GM12878 (cell line): ENCODE measurements at regions not wholly inside any gene's neighbourhood (a gene's known extent, or its start where the extent isn't known, plus 50 kb on each side); places are given as distances from the start of the nearest gene placed in this dataset.

Source experiments
- ATAC-seq: fragments of 200-7000 bp; cut with Tn5 transposase; 3 replicates; pipeline ENCODE4 v1.9.1; 2020; ENCODE audit warnings: mild to moderate bottlenecking, moderate library complexity
- BruUV-seq: library from RNA; stranded (reverse); fragments of 400-500 nt; replicated peaks from 2 replicates; lab custom pipeline; 2021; lab: Mats Ljungman, UMichigan
- CTCF ChIA-PET: fragments of 300-600 bp; sonication (Branson Sonifier 250); formaldehyde crosslinking; extraction: SDS; loops from one replicate; lab custom pipeline; 2021; ENCODE audit warnings: inconsistent platforms; lab: Yijun Ruan, JAX
- POLR2A ChIA-PET: fragments of 350-600 bp; formaldehyde crosslinking; extraction: SDS; loops from one replicate; lab custom pipeline; 2021; ENCODE audit warnings: inconsistent platforms; lab: Charles Lee
- RAD21 ChIA-PET: fragments of 300-600 bp; sonication (Branson Sonifier 250); formaldehyde crosslinking; loops from one replicate; lab custom pipeline; 2023; ENCODE audit warnings: antibody characterized with exemption; ENCODE audit not compliant: unreplicated experiment; lab: Charles Lee
- SMC1A ChIA-PET: fragments of 300-600 bp; sonication (Branson Sonifier 250); formaldehyde crosslinking; loops from one replicate; lab custom pipeline; 2023; ENCODE audit not compliant: unreplicated experiment, uncharacterized antibody; lab: Charles Lee
- DNase-seq: peaks from one replicate; pipeline ENCODE4 v3.0.0-alpha.2; 2011; ENCODE audit warnings: low read depth, low spot score
- FAIRE-seq: peaks from 3 replicates; lab custom pipeline; 2011; peaks lifted over from hg19 to GRCh38; lab: Jason Lieb, UNC
- H2AFZ ChIP-seq: 2 replicates; pipeline ENCODE4 v1.6.0; 2011; ENCODE audit warnings: low read depth, low read length, control low read depth; ENCODE audit not compliant: control insufficient read depth
- H3K27ac ChIP-seq: 2 replicates; pipeline ENCODE4 v1.5.1; 2011; ENCODE audit warnings: control low read depth; ENCODE audit not compliant: control insufficient read depth, insufficient read depth
- H3K27me3 ChIP-seq, 2 experiments: replicated peaks in 1 of 2; 2 replicates each; pipeline versions ENCODE4 v1.6.0 to v1.6.1; 2011; ENCODE audit warnings: low read length in 1 of 2; ENCODE audit not compliant: control insufficient read depth in 2 of 2, insufficient read depth in 2 of 2
- H3K36me3 ChIP-seq, 2 experiments: 2 replicates each; pipeline ENCODE4 v1.5.1; 2011; ENCODE audit warnings: low read length in 1 of 2; ENCODE audit not compliant: control insufficient read depth in 2 of 2, insufficient read depth in 2 of 2
- H3K4me1 ChIP-seq: 2 replicates; pipeline ENCODE4 v1.6.1; 2011; ENCODE audit warnings: mild to moderate bottlenecking, low read length, moderate library complexity, mixed read lengths; ENCODE audit not compliant: control insufficient read depth, insufficient read depth
- H3K4me2 ChIP-seq: 2 replicates; pipeline ENCODE4 v1.6.0; 2011; ENCODE audit warnings: control low read depth; ENCODE audit not compliant: control insufficient read depth, insufficient read depth
- H3K4me3 ChIP-seq: fragments of 200-600 bp; sonication (generic); 2 replicates; pipeline ENCODE4 v1.5.1; 2016
- H3K79me2 ChIP-seq: 2 replicates; pipeline ENCODE4 v1.6.0; 2011; ENCODE audit warnings: low read length; ENCODE audit not compliant: control insufficient read depth, insufficient read depth
- H3K9ac ChIP-seq: 2 replicates; pipeline ENCODE4 v1.8.0; 2011; ENCODE audit warnings: low read length, control low read depth, mixed read lengths; ENCODE audit not compliant: control insufficient read depth, insufficient read depth
- H3K9me3 ChIP-seq: replicated peaks from 3 replicates; pipeline ENCODE4 v1.5.1; 2011; ENCODE audit warnings: mild to moderate bottlenecking, low read length; ENCODE audit not compliant: control insufficient read depth, insufficient read depth
- H4K20me1 ChIP-seq: 2 replicates; pipeline ENCODE4 v1.6.0; 2011; ENCODE audit not compliant: control insufficient read depth, insufficient read depth
- BRCA1 ChIP-seq: IDR thresholded peaks from 2 replicates; pipeline ENCODE4 v1.6.1; 2011; ENCODE audit warnings: low read depth, low read length, improper control_type of control experiment
- CUX1 ChIP-seq: IDR thresholded peaks from 2 replicates; pipeline ENCODE4 v1.6.1; 2012; ENCODE audit warnings: improper control_type of control experiment, low read depth, low read length; ENCODE audit not compliant: insufficient replicate concordance
- DPF2 ChIP-seq: fragments of 450-650 bp; IDR thresholded peaks from 2 replicates; pipeline ENCODE4 v1.6.1; 2017; ENCODE audit warnings: mild to moderate bottlenecking
- E2F8 ChIP-seq: fragments of 450-650 bp; IDR thresholded peaks from 2 replicates; pipeline ENCODE4 v1.6.1; 2018; ENCODE audit warnings: mild to moderate bottlenecking, low read depth, moderate library complexity; ENCODE audit not compliant: partially characterized antibody
- EZH2 ChIP-seq: IDR thresholded peaks from 2 replicates; pipeline ENCODE4 v1.6.1; 2012; ENCODE audit warnings: low read depth, mild to moderate bottlenecking, control low read depth, inconsistent platforms, low read length, borderline replicate concordance; ENCODE audit not compliant: control insufficient read depth
- NFIC ChIP-seq: IDR thresholded peaks from 2 replicates; pipeline ENCODE4 v1.6.1; 2012; ENCODE audit warnings: low read depth, mild to moderate bottlenecking, inconsistent platforms, low read length, moderate library complexity
- POLR2A ChIP-seq: IDR thresholded peaks from 2 replicates; pipeline ENCODE4 v1.6.1; 2011; ENCODE audit warnings: low read depth, mild to moderate bottlenecking, low read length
- POLR2AphosphoS5 ChIP-seq: IDR thresholded peaks from 2 replicates; pipeline ENCODE4 v1.6.1; 2011; ENCODE audit warnings: mild to moderate bottlenecking, low read length, inconsistent platforms
- POU2F2 ChIP-seq: IDR thresholded peaks from 3 replicates; pipeline ENCODE4 v1.6.1; 2011; ENCODE audit warnings: low read depth, mild to moderate bottlenecking, low read length, borderline replicate concordance
- SIN3A ChIP-seq: IDR thresholded peaks from 2 replicates; pipeline ENCODE4 v1.6.1; 2012; ENCODE audit warnings: low read depth, low read length, improper control_type of control experiment
- SPI1 ChIP-seq: IDR thresholded peaks from 2 replicates; pipeline ENCODE4 v1.6.1; 2011; ENCODE audit warnings: low read depth, mild to moderate bottlenecking, low read length, moderate library complexity, borderline replicate concordance; ENCODE audit not compliant: insufficient read depth
- SREBF1 ChIP-seq: IDR thresholded peaks from 2 replicates; pipeline ENCODE4 v1.6.1; 2012; ENCODE audit warnings: mild to moderate bottlenecking, low read length
- TARDBP ChIP-seq: IDR thresholded peaks from 2 replicates; pipeline ENCODE4 v1.6.1; 2016; ENCODE audit warnings: borderline replicate concordance
- YBX1 ChIP-seq: fragments of 450-650 bp; IDR thresholded peaks from 2 replicates; pipeline ENCODE4 v1.6.1; 2016; ENCODE audit warnings: antibody characterized with exemption
- ZBTB11 ChIP-seq: fragments of 450-650 bp; formaldehyde crosslinking; IDR thresholded peaks from 2 replicates; pipeline ENCODE4 v1.5.0; 2022; ENCODE audit warnings: mild to moderate bottlenecking, missing genetic modification characterization
- WGBS: methylation state at CpG from one replicate; pipeline ENCODE4 v1.1.6; 2016; ENCODE audit warnings: low lambda C conversion rate; ENCODE audit not compliant: insufficient replicate concordance, insufficient coverage; ENCODE audit errors: missing lambda C conversion rate; 5-methylcytosine and 5-hydroxymethylcytosine counted together
- in situ Hi-C: fragments of 300-500 bp; cut with MboI; formaldehyde crosslinking; loops from 9 replicates; pipeline ENCODE4 v1.14.3; 2018; ENCODE audit warnings: mixed read lengths
- intact Hi-C: fragments of 100-400 bp; cut with micrococcal nuclease; formaldehyde crosslinking; loops from one replicate; pipeline ENCODE4 v1.14.2; 2022; ENCODE audit not compliant: unreplicated experiment

- no peak overlapping the region for H2AFZ ChIP-seq
- no peaks in the 10 kb centered on the region for H3K4me1 ChIP-seq
- ChIA-PET POLR2A (no interaction called here), RAD21 (no interaction called here), CTCF (no interaction called here), SMC1A (interaction anchor here (1.3 kb wide), 2 partner anchors 9 to 18 kb away, joined by 3 to 4 read pairs; no protein-coding TSS in a partner anchor)
- H4K20me1 ChIP-seq: no peaks in the 10 kb centered on the region
- H3K79me2 ChIP-seq: no peaks in the 10 kb centered on the region
- H3K27ac ChIP-seq: no peak overlapping the region
- no peaks in the 10 kb centered on the region for H3K36me3 ChIP-seq
- no peak for ATAC-seq
- intact Hi-C loops: no loop called here
- no peaks in the 10 kb centered on the region for H3K27me3 ChIP-seq
- no peak overlapping the region for H3K9ac ChIP-seq
- no peaks in the 10 kb centered on the region for H3K9me3 ChIP-seq
- H3K4me3 ChIP-seq: no peak overlapping the region
- H3K4me2 ChIP-seq: no peak overlapping the region
- BruUV-seq: no TSS peak
- WGBS: 91% methylated on average over 2 of the region's 2 CpGs
- no peak for DNase-seq
- in situ Hi-C loops: no loop called here
- FAIRE-seq: no peak
- TF ChIP-seq TARDBP: no peak
- no peak for TF ChIP-seq SPI1
- TF ChIP-seq NFIC: no peak
- no peak for TF ChIP-seq DPF2
- TF ChIP-seq POLR2A: no peak
- TF ChIP-seq YBX1: no peak
- no peak for TF ChIP-seq POU2F2
- no peak for TF ChIP-seq POLR2AphosphoS5
- TF ChIP-seq CUX1: no peak
- no peak for TF ChIP-seq SREBF1
- no peak for TF ChIP-seq EZH2
- TF ChIP-seq SIN3A: no peak
- no peak for TF ChIP-seq E2F8
- no peak for TF ChIP-seq ZBTB11 (CRISPR knock-in tag)
- TF ChIP-seq BRCA1: no peak
Observed at GRCh38 chr1:185491604-185492003, 174.6 kb upstream of the IVNS1ABP start.
